Esophagus muscularis mucosa (tissue), 4 donors: ENCODE measurements at regions not wholly inside any gene's neighbourhood (a gene's known extent, or its start where the extent isn't known, plus 50 kb on each side); places are given as distances from the start of the nearest gene placed in this dataset.

ENCODE experiments used
- DNase-seq: peaks from one replicate; pipeline ENCODE4 v3.0.0-alpha.2; 2017; ENCODE audit errors: extremely low spot score
- H3K27ac ChIP-seq, 4 donors: fragments of 200-600 bp; sonication (generic); replicated peaks in 1 of 4; 1 replicate in 3 of 4; 2 replicates in 1 of 4; pipeline ENCODE4 v1.5.1; 2016 to 2019; ENCODE audit warnings: mild to moderate bottlenecking in 1 of 4
- H3K27me3 ChIP-seq, 4 donors: fragments of 200-600 bp; sonication (generic); one replicate each; pipeline versions ENCODE4 v1.5.1 to v1.6.0; 2016 to 2019
- H3K36me3 ChIP-seq, 4 donors: fragments of 200-600 bp; sonication (generic); one replicate each; pipeline ENCODE4 v1.5.1; 2016 to 2019
- H3K4me1 ChIP-seq, 4 donors: fragments of 200-600 bp; sonication (generic); one replicate each; pipeline ENCODE4 v1.5.1; 2016 to 2019
- H3K4me3 ChIP-seq, 4 donors: fragments of 200-600 bp; sonication (generic); 1 replicate in 2 of 4; 2 replicates in 2 of 4; pipeline ENCODE4 v1.5.1; 2016 to 2019; ENCODE audit warnings: mild to moderate bottlenecking in 4 of 4, moderate library complexity in 1 of 4
- H3K9me3 ChIP-seq, 4 donors: fragments of 200-600 bp; sonication (generic); 1 replicate in 3 of 4; 2 replicates in 1 of 4; pipeline ENCODE4 v1.5.1; 2016 to 2019
- CTCF ChIP-seq, 3 experiments: fragments of 200-600 bp in 2 of 3; fragments of 450-650 bp in 1 of 3; sonication (generic) in 2 of 3; IDR thresholded peaks; one replicate each; pipeline ENCODE4 v1.5.1; 2017 to 2019; ENCODE audit warnings: antibody characterized with exemption in 3 of 3, mild to moderate bottlenecking in 2 of 3, moderate library complexity in 1 of 3
- EP300 ChIP-seq: sonication (generic); formaldehyde crosslinking; IDR thresholded peaks from one replicate; pipeline ENCODE4 v1.6.1; 2017; ENCODE audit warnings: antibody characterized with exemption
- POLR2A ChIP-seq: fragments of 450-650 bp; IDR thresholded peaks from one replicate; pipeline ENCODE4 v1.6.1; 2017; ENCODE audit warnings: antibody characterized with exemption, moderate library complexity, mild to moderate bottlenecking, low read depth
- POLR2AphosphoS5 ChIP-seq, 2 donors: sonication (generic); formaldehyde crosslinking; IDR thresholded peaks; one replicate each; pipeline ENCODE4 v1.6.1; 2017; ENCODE audit warnings: antibody characterized with exemption in 2 of 2
- WGBS: methylation state at CpG from one replicate; pipeline ENCODE4 v1.1.5; 2018; 5-methylcytosine and 5-hydroxymethylcytosine counted together
- intact Hi-C: fragments of 100-400 bp; cut with DNase I; formaldehyde crosslinking; loops from one replicate; pipeline ENCODE4 v1.15.1; 2023

DNA sequence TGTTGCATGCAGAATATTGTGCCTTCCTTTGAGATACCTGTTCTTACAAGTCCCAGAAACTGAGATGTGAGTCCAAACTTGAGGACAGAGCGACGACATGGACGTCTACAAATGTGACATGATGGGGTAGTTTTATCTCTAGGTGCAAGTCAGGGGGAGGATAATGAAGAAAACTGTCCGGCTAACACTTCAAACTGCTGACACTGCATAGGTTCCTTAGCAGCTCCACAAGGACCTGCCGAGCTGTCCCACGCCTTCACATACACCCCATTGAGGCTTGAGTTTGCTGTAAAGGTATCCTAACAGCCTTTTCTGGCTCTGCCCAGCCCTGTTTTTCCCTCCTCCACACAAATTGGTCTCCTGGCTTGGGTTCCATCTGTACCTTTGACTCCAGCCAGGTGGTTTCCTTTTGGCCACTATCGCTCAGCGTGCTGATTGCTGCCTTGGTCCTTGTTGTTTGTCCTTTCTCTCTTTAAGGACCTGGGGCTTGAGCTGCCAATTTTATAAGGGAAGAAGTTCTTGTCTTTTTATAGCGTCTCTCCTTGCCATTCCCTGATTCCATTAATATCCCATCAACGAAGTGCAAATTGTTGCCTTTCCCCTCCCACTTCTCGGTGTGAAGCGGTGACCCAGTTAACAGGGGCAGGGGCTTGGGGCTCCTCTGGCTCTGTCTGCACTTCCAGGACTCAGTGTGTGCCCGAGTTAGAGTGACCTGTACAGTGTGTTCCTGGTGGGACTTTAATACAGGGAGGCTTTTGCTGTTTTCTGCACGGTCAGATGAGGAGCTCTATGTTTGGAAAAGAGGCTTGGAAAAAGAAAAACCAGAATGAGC, 100.3 kb downstream of the PCSK1 start:
- Histone ChIP-seq H3K27ac (no peak overlapping the region), H3K4me3 (no peak overlapping the region)

GRCh38 chr5:96331681-96332361, 101.2 kb downstream of the PCSK1 start:
- H3K27me3 ChIP-seq, result no peaks in the 10 kb centered on the region
- DNase-seq, result no peak
- TF ChIP-seq POLR2AphosphoS5 (IDR thresholded peaks at IDR 0.05) (no peak), POLR2A (no peak), CTCF (IDR thresholded peaks at IDR 0.05) (no peak), EP300 (no peak)
- no peaks in the 10 kb centered on the region for H3K9me3 ChIP-seq
- WGBS, result 90% methylated on average over 2 of the region's 2 CpGs
- intact Hi-C loops, result loop anchor here (10.0 kb wide), 4 partner anchors 107 to 687 kb away; partner anchors contain the start of gene RFESD
- H3K4me3 ChIP-seq, result no peak overlapping the region
- H3K4me1 ChIP-seq, result peaks cover 8 to 27% (median 20%) of the 10 kb centered on the region in 4 donors
- H3K27ac ChIP-seq, result no peak overlapping the region
- no peaks in the 10 kb centered on the region for H3K36me3 ChIP-seq

More for the DNA sequence above, 100.3 kb downstream of the PCSK1 start:
- DNase-seq, result no peak
- H3K36me3 ChIP-seq, result no peaks in the 10 kb centered on the region
- intact Hi-C loops, result loop anchor here (10.0 kb wide), 4 partner anchors 108 to 688 kb away; partner anchors contain the start of gene RFESD
- no peaks in the 10 kb centered on the region for H3K27me3 ChIP-seq
- WGBS, result 84% methylated on average over 14 of the region's 14 CpGs
- H3K4me1 ChIP-seq, result peaks cover 8 to 35% (median 21%) of the 10 kb centered on the region in 4 donors
- H3K9me3 ChIP-seq, result no peaks in the 10 kb centered on the region
- TF ChIP-seq POLR2AphosphoS5 (IDR thresholded peaks at IDR 0.05), result no peak
- TF ChIP-seq EP300, result no peak
- no peak for TF ChIP-seq POLR2A
- TF ChIP-seq CTCF (IDR thresholded peaks at IDR 0.05), result no peak

DNA sequence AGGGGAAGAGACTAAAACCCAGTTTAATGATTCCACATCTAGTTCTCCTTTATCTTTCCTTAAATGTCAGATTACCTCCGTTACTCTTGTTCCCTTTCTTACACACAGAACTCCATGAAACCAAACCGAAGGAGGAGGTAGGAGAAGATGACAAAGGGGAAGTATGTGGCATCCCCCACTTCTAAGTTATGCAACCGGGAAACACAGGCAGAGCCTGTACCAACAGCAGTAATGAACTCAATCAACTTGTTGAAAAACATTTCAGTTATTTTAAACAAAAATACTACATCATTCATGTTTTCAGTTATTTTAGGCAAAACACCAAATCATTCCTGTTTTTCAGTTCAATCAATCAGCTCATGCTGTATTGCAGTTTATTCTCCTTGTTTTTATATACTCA, 101.8 kb downstream of the PCSK1 start:
- H3K27me3 ChIP-seq, result no peaks in the 10 kb centered on the region
- no peaks in the 10 kb centered on the region for H3K9me3 ChIP-seq
- no peak overlapping the region for H3K27ac ChIP-seq
- no peak overlapping the region for H3K4me3 ChIP-seq
- intact Hi-C loops, result loop anchor here (10.0 kb wide), 4 partner anchors 106 to 686 kb away; partner anchors contain the start of gene RFESD
- H3K36me3 ChIP-seq, result no peaks in the 10 kb centered on the region
- peaks cover 6 to 20% (median 14%) of the 10 kb centered on the region in 4 donors for H3K4me1 ChIP-seq
- TF ChIP-seq CTCF (IDR thresholded peaks at IDR 0.05) (no peak), EP300 (no peak), POLR2AphosphoS5 (IDR thresholded peaks at IDR 0.05) (no peak), POLR2A (no peak)
- 55% methylated on average over 3 of the region's 3 CpGs for WGBS
- no peak for DNase-seq

- Histone ChIP-seq H3K36me3 (no peaks in the 10 kb centered on the region), H3K9me3 (no peaks in the 10 kb centered on the region), H3K27me3 (no peaks in the 10 kb centered on the region), H3K27ac (no peak overlapping the region), H3K4me1 (peaks cover under 1 to 16% (median 9%) of the 10 kb centered on the region in 4 donors), H3K4me3 (no peak overlapping the region)
- intact Hi-C loops, result loop anchor here (10.0 kb wide), 4 partner anchors 106 to 686 kb away; partner anchors contain the start of gene RFESD
- no peak for TF ChIP-seq POLR2AphosphoS5 (IDR thresholded peaks at IDR 0.05)
- TF ChIP-seq POLR2A, result no peak
- no peak for TF ChIP-seq EP300
- TF ChIP-seq CTCF (IDR thresholded peaks at IDR 0.05), result no peak
- WGBS, result 97% methylated on average over 4 of the region's 4 CpGs
- no peak for DNase-seq
Measured at GRCh38 chr5:96330530-96331140, 102.4 kb downstream of the PCSK1 start.
